ENCODE measurements at regions not wholly inside any gene's neighbourhood (a gene's known extent, or its start where the extent isn't known, plus 50 kb on each side); places are given as distances from the start of the nearest gene placed in this dataset.

DNA sequence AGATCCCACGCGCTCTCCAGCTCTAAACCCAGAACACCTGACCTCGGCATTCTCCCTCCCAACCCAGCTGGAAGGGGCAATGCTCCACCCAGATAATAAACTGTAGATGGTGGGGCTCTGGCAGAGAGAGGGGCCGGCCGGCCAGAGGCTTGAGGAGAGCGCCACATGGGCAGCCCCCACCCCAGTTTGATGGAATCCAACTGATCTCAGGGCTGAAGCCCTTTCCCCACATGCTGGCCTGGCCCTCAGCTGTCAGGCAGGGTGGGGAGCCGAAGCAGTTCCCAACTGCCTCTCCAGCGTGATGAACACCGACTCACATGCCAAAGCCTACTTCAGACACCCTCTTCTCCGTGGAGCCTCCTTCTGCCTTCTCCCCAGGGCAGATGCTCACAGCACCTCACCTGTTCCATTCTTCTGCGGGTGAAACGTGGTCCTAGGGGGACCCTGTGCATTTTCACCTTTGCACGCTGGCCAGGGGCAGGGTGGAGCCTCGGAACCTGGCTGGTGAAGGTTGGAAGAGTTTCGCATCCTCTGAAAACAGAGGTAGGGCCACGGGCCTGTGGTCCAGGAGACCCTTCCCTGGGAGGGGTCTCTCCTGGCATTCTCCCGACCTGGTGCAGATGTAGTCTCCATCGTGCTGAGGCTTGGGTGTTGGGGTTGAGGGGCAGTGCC lies 65.7 kb upstream of the ZNF469 start:
- TF ChIP-seq JUN (CRISPR knock-in tag; IDR thresholded peaks at IDR 0.05) (no peak), FOXP1 (CRISPR knock-in tag; IDR thresholded peaks at IDR 0.05; ENCODE audit: borderline replicate concordance) (no peak)

Measured in WTC11 (cell line).